ENCODE measurements at regions not wholly inside any gene's neighbourhood (a gene's known extent, or its start where the extent isn't known, plus 50 kb on each side); places are given as distances from the start of the nearest gene placed in this dataset.

- Histone ChIP-seq H3K27ac (ENCODE audit: low read depth in 1 of 3, low read length in 2 of 3) (no peak overlapping the region), H3K36me3 (ENCODE audit: control insufficient read depth in 3 of 3, insufficient read depth in 2 of 3, low read depth in 1 of 3, low read length in 3 of 3) (no peaks in the 10 kb centered on the region), H3K27me3 (ENCODE audit: control insufficient read depth in 3 of 3, insufficient read depth in 3 of 3, low read length in 3 of 3) (no peaks in the 10 kb centered on the region), H3K9me3 (ENCODE audit: control insufficient read depth in 2 of 2, insufficient read depth in 1 of 2, low read depth in 1 of 2, low read length in 1 of 2) (peaks cover 0 to 2% of the 10 kb centered on the region in 2 donors), H3K4me3 (ENCODE audit: low read depth in 1 of 3, low read length in 3 of 3) (no peak overlapping the region), H3K4me1 (ENCODE audit: control insufficient read depth in 3 of 3, insufficient read depth in 2 of 3, low read depth in 1 of 3, low read length in 2 of 3) (no peaks in the 10 kb centered on the region)
- FAIRE-seq (no peak), DNase-seq (no peak)
Measured at GRCh38 chr7:136308230-136308629, 331.1 kb upstream of the MTPN start.

- no peak for FAIRE-seq
- no peak for DNase-seq
- Histone ChIP-seq H3K4me3 (ENCODE audit: low read depth in 1 of 3, low read length in 3 of 3) (no peak overlapping the region), H3K27me3 (ENCODE audit: control insufficient read depth in 3 of 3, insufficient read depth in 3 of 3, low read length in 3 of 3) (no peaks in the 10 kb centered on the region), H3K4me1 (ENCODE audit: control insufficient read depth in 3 of 3, insufficient read depth in 2 of 3, low read depth in 1 of 3, low read length in 2 of 3) (no peaks in the 10 kb centered on the region), H3K36me3 (ENCODE audit: control insufficient read depth in 3 of 3, insufficient read depth in 2 of 3, low read depth in 1 of 3, low read length in 3 of 3) (no peaks in the 10 kb centered on the region), H3K27ac (ENCODE audit: low read depth in 1 of 3, low read length in 2 of 3) (no peak overlapping the region), H3K9me3 (ENCODE audit: control insufficient read depth in 2 of 2, insufficient read depth in 1 of 2, low read depth in 1 of 2, low read length in 1 of 2) (peaks cover 0 to 4% of the 10 kb centered on the region in 2 donors)
- 92 to 100% (median 95%) methylated on average over 2 of the region's 2 CpGs for WGBS, 3 donors
Measured at GRCh38 chr7:136303162-136303561, 326.0 kb upstream of the MTPN start.

- FAIRE-seq, result no peak
Measured at GRCh38 chr7:136302049-136302448, 324.9 kb upstream of the MTPN start.

GRCh38 chr7:136294977-136295376 lies 317.8 kb upstream of the MTPN start:
- no peak for DNase-seq
- 98 to 100% (median 100%) methylated on average over 1 of the region's 1 CpG for WGBS, 3 donors
- H3K4me1 ChIP-seq (ENCODE audit: control insufficient read depth in 3 of 3, insufficient read depth in 2 of 3, low read depth in 1 of 3, low read length in 2 of 3), result no peaks in the 10 kb centered on the region
- no peaks in the 10 kb centered on the region for H3K27me3 ChIP-seq (ENCODE audit: control insufficient read depth in 3 of 3, insufficient read depth in 3 of 3, low read length in 3 of 3)
- no peak overlapping the region for H3K27ac ChIP-seq (ENCODE audit: low read depth in 1 of 3, low read length in 2 of 3)
- H3K4me3 ChIP-seq (ENCODE audit: low read depth in 1 of 3, low read length in 3 of 3), result no peak overlapping the region
- FAIRE-seq, result no peak
- no peaks in the 10 kb centered on the region for H3K36me3 ChIP-seq (ENCODE audit: control insufficient read depth in 3 of 3, insufficient read depth in 2 of 3, low read depth in 1 of 3, low read length in 3 of 3)
- peaks cover 2 to 8% of the 10 kb centered on the region in 2 donors for H3K9me3 ChIP-seq (ENCODE audit: control insufficient read depth in 2 of 2, insufficient read depth in 1 of 2, low read depth in 1 of 2, low read length in 1 of 2)

More at GRCh38 chr7:136302049-136302448, 324.9 kb upstream of the MTPN start:
- Histone ChIP-seq H3K9me3 (ENCODE audit: control insufficient read depth in 2 of 2, insufficient read depth in 1 of 2, low read depth in 1 of 2, low read length in 1 of 2) (peaks cover 0 to 4% of the 10 kb centered on the region in 2 donors), H3K36me3 (ENCODE audit: control insufficient read depth in 3 of 3, insufficient read depth in 2 of 3, low read depth in 1 of 3, low read length in 3 of 3) (no peaks in the 10 kb centered on the region), H3K4me3 (ENCODE audit: low read depth in 1 of 3, low read length in 3 of 3) (no peak overlapping the region), H3K27me3 (ENCODE audit: control insufficient read depth in 3 of 3, insufficient read depth in 3 of 3, low read length in 3 of 3) (no peaks in the 10 kb centered on the region), H3K4me1 (ENCODE audit: control insufficient read depth in 3 of 3, insufficient read depth in 2 of 3, low read depth in 1 of 3, low read length in 2 of 3) (no peaks in the 10 kb centered on the region), H3K27ac (ENCODE audit: low read depth in 1 of 3, low read length in 2 of 3) (no peak overlapping the region)
- no peak for DNase-seq
- 86 to 90% (median 89%) methylated on average over 1 of the region's 1 CpG for WGBS, 3 donors

- Histone ChIP-seq H3K4me1 (ENCODE audit: control insufficient read depth in 3 of 3, insufficient read depth in 2 of 3, low read depth in 1 of 3, low read length in 2 of 3) (no peaks in the 10 kb centered on the region), H3K4me3 (ENCODE audit: low read depth in 1 of 3, low read length in 3 of 3) (no peak overlapping the region), H3K36me3 (ENCODE audit: control insufficient read depth in 3 of 3, insufficient read depth in 2 of 3, low read depth in 1 of 3, low read length in 3 of 3) (no peaks in the 10 kb centered on the region), H3K27me3 (ENCODE audit: control insufficient read depth in 3 of 3, insufficient read depth in 3 of 3, low read length in 3 of 3) (no peaks in the 10 kb centered on the region), H3K27ac (ENCODE audit: low read depth in 1 of 3, low read length in 2 of 3) (no peak overlapping the region), H3K9me3 (ENCODE audit: control insufficient read depth in 2 of 2, insufficient read depth in 1 of 2, low read depth in 1 of 2, low read length in 1 of 2) (peaks cover 2 to 8% of the 10 kb centered on the region in 2 donors)
- DNase-seq (no peak), FAIRE-seq (no peak)
Measured at GRCh38 chr7:136293841-136294391, 316.8 kb upstream of the MTPN start.

DNA sequence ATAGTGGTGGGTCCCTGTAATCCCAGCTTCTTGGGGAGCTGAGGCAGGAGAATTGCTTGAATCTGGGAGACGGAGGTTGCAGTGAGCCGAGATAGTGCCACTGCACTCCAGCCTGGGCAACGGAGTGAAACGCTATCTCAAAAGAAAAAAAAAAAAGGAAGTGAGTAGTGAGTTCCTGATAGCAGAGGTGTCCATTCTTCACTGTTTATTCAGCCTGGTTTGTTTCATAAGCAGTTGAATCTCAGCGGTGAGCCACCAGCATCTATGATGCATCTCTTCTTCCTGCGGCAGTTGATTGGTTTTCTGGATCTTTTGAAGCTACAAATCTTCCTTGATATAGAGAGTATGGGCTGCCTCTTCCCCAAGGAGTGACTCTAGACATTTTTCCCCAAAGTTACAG lies 316.1 kb upstream of the MTPN start:
- Histone ChIP-seq H3K27me3 (ENCODE audit: control insufficient read depth in 3 of 3, insufficient read depth in 3 of 3, low read length in 3 of 3) (no peaks in the 10 kb centered on the region), H3K36me3 (ENCODE audit: control insufficient read depth in 3 of 3, insufficient read depth in 2 of 3, low read depth in 1 of 3, low read length in 3 of 3) (no peaks in the 10 kb centered on the region), H3K9me3 (ENCODE audit: control insufficient read depth in 2 of 2, insufficient read depth in 1 of 2, low read depth in 1 of 2, low read length in 1 of 2) (peaks cover 2 to 8% of the 10 kb centered on the region in 2 donors), H3K4me1 (ENCODE audit: control insufficient read depth in 3 of 3, insufficient read depth in 2 of 3, low read depth in 1 of 3, low read length in 2 of 3) (no peaks in the 10 kb centered on the region), H3K4me3 (ENCODE audit: low read depth in 1 of 3, low read length in 3 of 3) (no peak overlapping the region), H3K27ac (ENCODE audit: low read depth in 1 of 3, low read length in 2 of 3) (no peak overlapping the region)
- DNase-seq (no peak), FAIRE-seq (no peak)
- 67 to 86% (median 77%) methylated on average over 6 of the region's 6 CpGs for WGBS, 3 donors

DNA sequence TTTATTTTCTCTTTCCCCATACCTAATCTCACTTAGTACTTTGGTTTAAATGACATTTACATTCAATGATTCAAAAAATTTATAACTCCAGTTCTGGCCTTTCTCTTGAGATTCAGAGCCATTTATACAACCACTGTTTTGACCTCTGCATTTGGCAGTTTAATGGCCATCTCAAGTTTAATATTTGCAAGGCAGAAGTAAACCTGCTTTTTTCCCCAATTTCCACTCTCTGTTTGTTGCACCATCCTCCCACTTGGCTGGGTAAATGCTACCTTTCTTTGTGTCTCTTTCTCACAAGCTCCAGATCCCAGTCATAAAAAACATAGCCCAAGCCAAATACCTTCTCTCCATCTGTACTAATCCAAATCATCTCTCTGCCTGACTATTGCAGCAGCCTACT lies 315.2 kb upstream of the MTPN start:
- Histone ChIP-seq H3K27ac (ENCODE audit: low read depth in 1 of 3, low read length in 2 of 3) (no peak overlapping the region), H3K27me3 (ENCODE audit: control insufficient read depth in 3 of 3, insufficient read depth in 3 of 3, low read length in 3 of 3) (no peaks in the 10 kb centered on the region), H3K4me3 (ENCODE audit: low read depth in 1 of 3, low read length in 3 of 3) (no peak overlapping the region), H3K36me3 (ENCODE audit: control insufficient read depth in 3 of 3, insufficient read depth in 2 of 3, low read depth in 1 of 3, low read length in 3 of 3) (no peaks in the 10 kb centered on the region), H3K9me3 (ENCODE audit: control insufficient read depth in 2 of 2, insufficient read depth in 1 of 2, low read depth in 1 of 2, low read length in 1 of 2) (peaks cover 2 to 8% of the 10 kb centered on the region in 2 donors), H3K4me1 (ENCODE audit: control insufficient read depth in 3 of 3, insufficient read depth in 2 of 3, low read depth in 1 of 3, low read length in 2 of 3) (no peaks in the 10 kb centered on the region)
- no peak for FAIRE-seq
- DNase-seq, result no peak

DNA sequence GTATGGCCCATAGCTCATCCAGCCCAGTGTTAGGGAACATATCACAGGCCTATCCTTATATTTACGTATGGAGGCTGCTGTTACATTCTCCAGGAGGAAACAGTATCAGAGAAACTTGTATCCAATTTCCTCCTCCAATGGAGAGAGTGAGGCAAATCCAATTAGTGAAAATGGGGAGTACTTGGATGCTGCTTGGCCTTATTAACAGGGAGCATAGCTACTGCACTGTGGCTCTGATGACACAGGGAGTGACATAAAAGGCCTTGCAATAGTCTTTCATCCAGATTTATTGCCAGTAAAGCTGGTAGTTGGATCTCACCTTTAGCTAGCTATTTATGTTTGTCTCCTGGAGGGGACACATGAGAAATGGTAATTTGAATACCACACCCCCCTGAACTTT lies 313.2 kb upstream of the MTPN start:
- FAIRE-seq, result no peak
- 76 to 89% (median 76%) methylated on average over 1 of the region's 1 CpG for WGBS, 3 donors

DNA sequence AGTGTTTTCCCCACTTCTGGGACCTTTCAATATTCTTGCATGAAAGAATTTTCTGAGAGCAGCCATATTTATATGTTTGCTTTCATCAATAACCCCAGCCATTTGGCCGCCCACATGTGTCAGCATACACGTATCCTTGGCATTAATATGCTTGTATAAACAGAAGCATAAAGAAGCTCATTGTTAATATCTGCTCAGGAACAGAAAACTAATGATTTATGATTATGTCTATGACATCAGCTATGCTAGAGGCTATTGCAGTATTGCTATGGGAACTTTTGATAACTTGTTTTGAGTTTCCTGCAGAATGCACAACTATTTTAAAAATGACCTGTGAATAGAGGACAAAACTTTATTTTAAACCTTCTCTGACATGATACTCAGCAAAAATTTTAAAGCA lies 300.9 kb upstream of the MTPN start:
- 32 to 51% (median 41%) methylated on average over 2 of the region's 2 CpGs for WGBS, 3 donors
- Histone ChIP-seq H3K36me3 (ENCODE audit: control insufficient read depth in 3 of 3, insufficient read depth in 2 of 3, low read depth in 1 of 3, low read length in 3 of 3) (no peaks in the 10 kb centered on the region), H3K9me3 (ENCODE audit: control insufficient read depth in 2 of 2, insufficient read depth in 1 of 2, low read depth in 1 of 2, low read length in 1 of 2) (no peaks in the 10 kb centered on the region), H3K27ac (ENCODE audit: low read depth in 1 of 3, low read length in 2 of 3) (no peak overlapping the region), H3K4me3 (ENCODE audit: low read depth in 1 of 3, low read length in 3 of 3) (no peak overlapping the region), H3K27me3 (ENCODE audit: control insufficient read depth in 3 of 3, insufficient read depth in 3 of 3, low read length in 3 of 3) (no peaks in the 10 kb centered on the region), H3K4me1 (ENCODE audit: control insufficient read depth in 3 of 3, insufficient read depth in 2 of 3, low read depth in 1 of 3, low read length in 2 of 3) (no peaks in the 10 kb centered on the region)
- DNase-seq (no peak), FAIRE-seq (no peak)

More for the DNA sequence above, 313.2 kb upstream of the MTPN start:
- Histone ChIP-seq H3K4me3 (ENCODE audit: low read depth in 1 of 3, low read length in 3 of 3) (no peak overlapping the region), H3K27me3 (ENCODE audit: control insufficient read depth in 3 of 3, insufficient read depth in 3 of 3, low read length in 3 of 3) (no peaks in the 10 kb centered on the region), H3K9me3 (ENCODE audit: control insufficient read depth in 2 of 2, insufficient read depth in 1 of 2, low read depth in 1 of 2, low read length in 1 of 2) (peaks cover 0 to 3% of the 10 kb centered on the region in 2 donors), H3K36me3 (ENCODE audit: control insufficient read depth in 3 of 3, insufficient read depth in 2 of 3, low read depth in 1 of 3, low read length in 3 of 3) (no peaks in the 10 kb centered on the region), H3K4me1 (ENCODE audit: control insufficient read depth in 3 of 3, insufficient read depth in 2 of 3, low read depth in 1 of 3, low read length in 2 of 3) (no peaks in the 10 kb centered on the region), H3K27ac (ENCODE audit: low read depth in 1 of 3, low read length in 2 of 3) (no peak overlapping the region)
- no peak for DNase-seq

Measured in small intestine (tissue), 7 donors.